HUES6 (cell line): ENCODE measurements at regions not wholly inside any gene's neighbourhood (a gene's known extent, or its start where the extent isn't known, plus 50 kb on each side); places are given as distances from the start of the nearest gene placed in this dataset.
"Not testable (repeated sequence)": the region's sequence is repeated elsewhere in the genome, so short reads cannot be mapped to it uniquely, and the experiment has no call there.

Source experiments
- H3K27ac ChIP-seq: 2 replicates; pipeline ENCODE4 v1.7.0; 2013; ENCODE audit warnings: low read depth, mild to moderate bottlenecking, low read length, inconsistent platforms
- H3K27me3 ChIP-seq: 2 replicates; pipeline ENCODE4 v1.6.1; 2013; ENCODE audit warnings: low read length; ENCODE audit not compliant: control insufficient read depth, insufficient read depth
- H3K36me3 ChIP-seq: 2 replicates; pipeline ENCODE4 v1.6.1; 2013; ENCODE audit warnings: low read length; ENCODE audit not compliant: control insufficient read depth, insufficient read depth
- H3K4me1 ChIP-seq: 2 replicates; pipeline ENCODE4 v1.6.1; 2013; ENCODE audit warnings: low read length; ENCODE audit not compliant: control insufficient read depth, insufficient read depth
- H3K4me3 ChIP-seq: 2 replicates; pipeline ENCODE4 v1.5.1; 2013; ENCODE audit warnings: low read depth, low read length
- H3K9ac ChIP-seq: one replicate; pipeline ENCODE4 v1.6.1; 2013; ENCODE audit warnings: mild to moderate bottlenecking, low read length
- H3K9me3 ChIP-seq: 2 replicates; pipeline ENCODE4 v1.6.1; 2013; ENCODE audit warnings: low read depth, low read length; ENCODE audit not compliant: control insufficient read depth, insufficient read depth

DNA sequence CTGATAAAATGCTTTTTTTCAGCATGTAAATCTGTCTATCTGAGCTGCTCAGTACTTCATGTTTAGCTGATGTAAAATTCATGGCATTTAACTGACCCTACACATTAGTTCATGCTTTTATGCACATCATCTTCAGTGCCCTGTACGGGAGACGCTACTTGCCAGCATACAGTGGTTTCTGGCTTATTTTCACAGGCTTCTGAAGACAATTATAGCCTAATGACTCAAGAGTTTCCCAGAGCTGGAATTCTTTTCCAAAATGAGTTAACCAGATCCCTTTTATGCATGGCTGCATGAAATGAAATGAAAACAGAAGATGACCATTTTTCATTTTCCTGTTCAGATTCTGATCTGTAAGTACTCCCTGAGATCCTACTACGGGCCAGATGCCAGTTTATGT is 1061.5 kb downstream of the ROBO2 start:
- Histone ChIP-seq H3K4me3 (no peak overlapping the region), H3K27ac (no peak overlapping the region), H3K9me3 (no peaks in the 10 kb centered on the region), H3K9ac (no peak overlapping the region), H3K36me3 (no peaks in the 10 kb centered on the region), H3K27me3 (no peaks in the 10 kb centered on the region), H3K4me1 (no peaks in the 10 kb centered on the region)

DNA sequence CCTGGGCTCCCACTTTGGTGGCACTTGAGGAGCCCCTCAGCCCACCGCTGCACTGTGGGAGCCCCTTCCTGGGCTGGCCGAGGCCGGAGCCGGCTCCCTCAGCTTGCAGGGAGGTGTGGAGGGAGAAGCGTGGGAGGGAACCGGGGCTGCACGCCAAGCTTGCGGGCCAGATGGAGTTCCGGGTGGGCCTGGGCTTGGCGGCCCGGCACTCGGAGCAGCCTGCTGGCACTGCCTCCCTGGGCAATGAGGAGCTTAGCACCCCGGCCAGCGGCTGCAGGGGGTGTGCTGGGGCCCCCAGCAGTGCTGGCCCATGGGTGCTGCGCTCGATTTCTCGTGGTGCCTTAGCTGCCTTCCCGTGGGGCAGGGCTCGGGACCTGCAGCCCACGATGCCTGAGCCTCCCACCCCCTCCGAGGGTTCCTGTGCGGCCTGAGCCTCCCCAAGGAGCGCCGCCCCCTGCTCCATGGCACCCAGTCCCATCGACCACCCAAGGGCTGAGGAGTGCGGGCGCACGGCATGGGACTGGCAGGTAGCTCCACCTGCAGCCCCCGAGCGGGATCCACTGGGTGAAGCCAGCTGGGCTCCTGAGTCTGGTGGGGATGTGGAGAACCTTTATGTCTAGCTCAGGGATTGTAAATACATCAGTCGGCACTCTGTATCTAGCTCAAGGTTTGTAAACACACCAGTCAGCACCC is 1068.5 kb downstream of the ROBO2 start:
- not testable (repeated sequence) for H3K36me3 ChIP-seq, H3K27ac ChIP-seq, H3K27me3 ChIP-seq, H3K4me1 ChIP-seq, H3K4me3 ChIP-seq, H3K9ac ChIP-seq, H3K9me3 ChIP-seq

DNA sequence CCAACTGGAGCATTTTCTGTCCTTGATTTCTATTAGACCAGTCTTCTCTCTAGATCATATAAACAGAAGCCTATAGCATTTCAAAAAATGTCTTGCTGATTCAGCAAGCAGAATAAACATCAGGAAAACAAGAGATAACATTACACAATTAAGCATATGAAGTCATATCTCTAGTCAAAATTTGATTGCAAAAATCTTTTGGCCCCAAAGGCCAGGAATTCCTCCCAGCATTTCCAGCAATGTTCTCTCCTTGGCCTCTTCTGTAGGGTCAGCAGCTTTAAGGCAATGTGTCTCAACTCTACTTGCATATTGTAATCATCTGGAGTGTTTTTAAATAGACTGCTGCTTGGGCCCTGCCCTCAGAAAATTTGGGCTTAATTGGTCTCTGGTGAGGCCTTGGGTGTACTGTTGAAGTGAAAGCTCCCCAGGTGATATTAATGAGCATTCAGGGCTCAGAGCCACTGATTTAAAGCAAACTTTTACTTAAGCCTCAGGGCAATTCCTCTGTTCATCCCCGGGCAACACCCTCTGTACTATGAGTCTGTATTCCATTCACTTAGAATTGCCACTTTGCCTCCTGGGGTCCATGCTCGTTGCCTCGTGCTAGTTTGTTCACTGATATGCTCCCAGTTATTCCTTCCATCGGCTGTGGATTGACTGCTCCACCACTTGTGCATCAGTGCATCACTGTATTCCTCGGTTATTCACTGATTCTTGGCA is 1072.6 kb downstream of the ROBO2 start:
- Histone ChIP-seq H3K36me3 (no peaks in the 10 kb centered on the region), H3K4me1 (peaks cover 9% of the 10 kb centered on the region; the same call in 1 of the 2 replicates), H3K4me3 (no peak overlapping the region), H3K9ac (no peak overlapping the region), H3K27me3 (no peaks in the 10 kb centered on the region), H3K27ac (no peak overlapping the region), H3K9me3 (no peaks in the 10 kb centered on the region)

DNA sequence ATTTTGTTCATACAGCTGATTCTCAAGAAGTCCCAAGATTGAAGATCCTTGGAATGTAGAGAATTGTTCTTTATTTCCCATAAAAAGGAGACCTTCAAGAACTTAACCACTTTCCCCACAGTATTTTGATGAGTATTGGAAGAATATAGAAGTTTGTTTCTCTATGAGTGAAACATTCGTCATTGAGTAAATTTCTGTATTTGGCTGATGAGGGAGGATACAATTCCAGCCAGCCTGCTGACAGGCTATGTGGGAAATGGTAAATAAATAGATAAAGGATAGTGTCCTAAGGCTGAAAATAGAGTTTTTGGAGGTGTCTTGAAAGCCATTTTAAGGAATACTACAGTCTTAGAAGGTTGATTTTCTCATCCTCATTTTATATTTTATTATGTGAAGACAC is 1076.1 kb downstream of the ROBO2 start:
- Histone ChIP-seq H3K9ac (no peak overlapping the region), H3K4me1 (peaks cover 9% of the 10 kb centered on the region; the same call in 1 of the 2 replicates), H3K27me3 (no peaks in the 10 kb centered on the region), H3K9me3 (no peaks in the 10 kb centered on the region), H3K36me3 (no peaks in the 10 kb centered on the region), H3K4me3 (no peak overlapping the region), H3K27ac (no peak overlapping the region)

DNA sequence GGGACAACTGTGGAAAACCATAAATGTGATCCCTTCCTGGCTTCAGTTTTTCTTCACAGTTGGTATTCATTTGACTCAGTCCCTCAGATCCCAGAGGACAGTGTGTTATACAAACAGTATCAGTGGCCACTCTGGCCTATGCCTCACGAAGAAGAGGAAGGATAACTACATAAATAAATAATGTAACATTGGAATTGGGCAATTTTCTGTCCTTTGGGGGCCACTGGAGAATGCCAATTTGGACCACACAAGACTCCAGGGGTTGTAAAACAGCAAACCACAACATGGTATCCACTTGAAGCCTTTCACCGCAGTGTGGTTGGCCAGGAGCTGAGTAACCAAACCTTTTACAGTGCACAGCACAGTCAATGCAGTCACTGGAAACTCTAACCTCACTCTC is 1077.0 kb downstream of the ROBO2 start:
- Histone ChIP-seq H3K9ac (no peak overlapping the region), H3K27ac (no peak overlapping the region), H3K9me3 (no peaks in the 10 kb centered on the region), H3K27me3 (no peaks in the 10 kb centered on the region), H3K4me1 (peaks cover 9% of the 10 kb centered on the region; the same call in 1 of the 2 replicates), H3K36me3 (no peaks in the 10 kb centered on the region), H3K4me3 (no peak overlapping the region)

DNA sequence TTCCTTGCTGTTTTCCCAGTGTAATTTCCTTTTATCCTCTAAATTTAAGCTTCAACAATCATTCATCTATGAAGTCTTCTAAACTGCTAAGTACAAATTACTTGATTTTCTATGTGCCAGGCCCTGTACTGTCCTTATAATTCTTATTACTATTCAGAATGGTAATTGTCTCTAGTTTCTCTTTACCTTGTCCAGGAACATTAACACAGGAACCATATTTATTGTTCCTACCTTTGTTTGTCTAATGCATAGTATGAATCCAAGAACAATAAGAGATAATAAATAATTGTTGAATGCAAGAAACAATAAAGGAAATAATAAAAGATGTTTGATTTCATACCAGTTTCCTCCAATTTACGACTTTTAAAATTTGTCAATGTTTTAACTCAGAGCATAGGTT is 1083.2 kb downstream of the ROBO2 start:
- Histone ChIP-seq H3K9me3 (0 out of 2 replicates have a peak, but pooled peaks cover 2% of the 10 kb centered on the region), H3K36me3 (no peaks in the 10 kb centered on the region), H3K9ac (no peak overlapping the region), H3K27ac (no peak overlapping the region), H3K27me3 (no peaks in the 10 kb centered on the region), H3K4me1 (no peaks in the 10 kb centered on the region), H3K4me3 (no peak overlapping the region)

GRCh38 chr3:78129707-78130106 is 1089.8 kb downstream of the ROBO2 start:
- Histone ChIP-seq H3K9me3 (0 out of 2 replicates have a peak, but pooled peaks cover 2% of the 10 kb centered on the region), H3K4me3 (no peak overlapping the region), H3K4me1 (no peaks in the 10 kb centered on the region), H3K36me3 (no peaks in the 10 kb centered on the region), H3K27ac (no peak overlapping the region), H3K27me3 (no peaks in the 10 kb centered on the region), H3K9ac (no peak overlapping the region)

- Histone ChIP-seq H3K27ac (no peak overlapping the region), H3K9ac (no peak overlapping the region), H3K4me3 (no peak overlapping the region), H3K4me1 (no peaks in the 10 kb centered on the region), H3K9me3 (0 out of 2 replicates have a peak, but pooled peaks cover 2% of the 10 kb centered on the region), H3K36me3 (no peaks in the 10 kb centered on the region), H3K27me3 (no peaks in the 10 kb centered on the region)
Measured at GRCh38 chr3:78130741-78131290, 1090.9 kb downstream of the ROBO2 start.

GRCh38 chr3:78134496-78134895 is 1094.6 kb downstream of the ROBO2 start:
- no peak overlapping the region for H3K4me3 ChIP-seq
- H3K4me1 ChIP-seq, result no peaks in the 10 kb centered on the region
- H3K9me3 ChIP-seq, result no peaks in the 10 kb centered on the region
- H3K27me3 ChIP-seq, result no peaks in the 10 kb centered on the region
- H3K36me3 ChIP-seq, result no peaks in the 10 kb centered on the region
- H3K27ac ChIP-seq, result no peak overlapping the region
- H3K9ac ChIP-seq, result no peak overlapping the region

GRCh38 chr3:78139166-78139565 is 1099.3 kb downstream of the ROBO2 start:
- no peaks in the 10 kb centered on the region for H3K4me1 ChIP-seq
- H3K9ac ChIP-seq, result no peak overlapping the region
- no peaks in the 10 kb centered on the region for H3K27me3 ChIP-seq
- no peaks in the 10 kb centered on the region for H3K9me3 ChIP-seq
- no peaks in the 10 kb centered on the region for H3K36me3 ChIP-seq
- H3K4me3 ChIP-seq, result no peak overlapping the region
- H3K27ac ChIP-seq, result no peak overlapping the region

DNA sequence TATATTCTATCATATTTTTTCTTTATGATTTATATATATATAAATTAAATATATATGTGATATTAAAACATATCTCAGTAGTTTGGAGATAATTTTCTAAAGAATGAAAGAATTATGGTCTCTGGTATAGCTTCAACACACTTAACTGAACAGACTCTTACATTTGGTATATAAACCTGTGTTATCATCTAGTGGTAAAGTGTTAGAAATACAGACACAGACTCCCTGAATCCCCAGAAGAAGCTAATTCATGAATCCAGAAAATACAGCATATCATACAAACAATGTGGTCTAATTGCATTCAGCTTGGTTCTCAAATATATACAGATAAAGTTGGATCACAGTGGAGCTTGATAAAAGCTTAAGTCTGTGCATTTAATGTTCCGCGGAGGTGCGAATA is 1100.4 kb downstream of the ROBO2 start:
- Histone ChIP-seq H3K9ac (no peak overlapping the region), H3K27ac (no peak overlapping the region), H3K9me3 (no peaks in the 10 kb centered on the region), H3K36me3 (no peaks in the 10 kb centered on the region), H3K4me1 (no peaks in the 10 kb centered on the region), H3K27me3 (no peaks in the 10 kb centered on the region), H3K4me3 (no peak overlapping the region)
